Stomach (tissue), 4 donors: ENCODE measurements at regions not wholly inside any gene's neighbourhood (a gene's known extent, or its start where the extent isn't known, plus 50 kb on each side); places are given as distances from the start of the nearest gene placed in this dataset.

Experiments
- CTCF ChIP-seq, 7 experiments: fragments of 450-650 bp in 4 of 7; fragments of 200-600 bp in 3 of 7; sonication (generic) in 3 of 7; IDR thresholded peaks; one replicate each; pipeline ENCODE4 v1.5.1; 2016 to 2019; ENCODE audit warnings: antibody characterized with exemption in 7 of 7, control low read depth in 2 of 7, mild to moderate bottlenecking in 1 of 7
- EP300 ChIP-seq: sonication (generic); formaldehyde crosslinking; IDR thresholded peaks from one replicate; pipeline ENCODE4 v1.6.1; 2017; ENCODE audit warnings: antibody characterized with exemption
- POLR2A ChIP-seq, 4 donors: fragments of 450-650 bp; IDR thresholded peaks; one replicate each; pipeline ENCODE4 v1.6.1; 2016; ENCODE audit warnings: antibody characterized with exemption in 4 of 4, control low read depth in 2 of 4, mild to moderate bottlenecking in 1 of 4, moderate library complexity in 1 of 4
- POLR2AphosphoS5 ChIP-seq, 3 donors: sonication (generic); formaldehyde crosslinking; IDR thresholded peaks; one replicate each; pipeline ENCODE4 v1.6.1; 2016; ENCODE audit warnings: antibody characterized with exemption in 3 of 3

GRCh38 chr4:180448306-180448705, 1794.9 kb upstream of the TENM3 start:
- TF ChIP-seq CTCF (IDR thresholded peaks at IDR 0.05) (no peak), POLR2A (IDR thresholded peaks at IDR 0.05) (no peak), POLR2AphosphoS5 (IDR thresholded peaks at IDR 0.05) (no peak), EP300 (no peak)
